GM18907 (cell line): ENCODE measurements at regions not wholly inside any gene's neighbourhood (a gene's known extent, or its start where the extent isn't known, plus 50 kb on each side); places are given as distances from the start of the nearest gene placed in this dataset.

ENCODE experiments used
- ATAC-seq: cut with Tn5 transposase; IDR thresholded peaks from one replicate; pipeline ENCODE4 v1.9.1; 2021; ENCODE audit warnings: mild to moderate bottlenecking, moderate library complexity; ENCODE audit not compliant: unreplicated experiment

GRCh38 chr10:58932577-58933314 lies 243.7 kb upstream of the PHYHIPL start:
- ATAC-seq = no peak

- ATAC-seq = no peak
These were observed 240.1 kb upstream of the PHYHIPL start for GRCh38 chr10:58936364-58936763.

DNA sequence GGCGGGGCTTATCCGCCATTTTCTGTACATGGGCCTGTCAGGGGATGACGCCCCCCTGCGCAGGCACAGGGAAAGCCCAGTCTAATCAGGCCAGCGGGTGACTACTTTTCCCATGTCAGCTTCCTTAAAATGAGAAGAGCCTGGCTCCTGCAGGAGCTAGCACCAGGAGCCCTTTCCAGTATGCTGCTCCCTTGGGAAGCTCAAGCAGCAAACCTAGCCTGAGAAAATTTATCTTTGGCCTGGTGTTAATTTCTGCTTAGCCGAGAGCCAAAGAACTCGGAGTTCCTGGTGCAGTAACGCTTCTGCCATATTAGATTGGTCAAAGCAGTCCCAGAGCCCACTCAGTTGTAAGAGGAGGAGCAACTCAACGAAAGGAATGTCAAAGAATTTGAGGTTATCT lies 239.0 kb upstream of the PHYHIPL start:
- no peak for ATAC-seq

DNA sequence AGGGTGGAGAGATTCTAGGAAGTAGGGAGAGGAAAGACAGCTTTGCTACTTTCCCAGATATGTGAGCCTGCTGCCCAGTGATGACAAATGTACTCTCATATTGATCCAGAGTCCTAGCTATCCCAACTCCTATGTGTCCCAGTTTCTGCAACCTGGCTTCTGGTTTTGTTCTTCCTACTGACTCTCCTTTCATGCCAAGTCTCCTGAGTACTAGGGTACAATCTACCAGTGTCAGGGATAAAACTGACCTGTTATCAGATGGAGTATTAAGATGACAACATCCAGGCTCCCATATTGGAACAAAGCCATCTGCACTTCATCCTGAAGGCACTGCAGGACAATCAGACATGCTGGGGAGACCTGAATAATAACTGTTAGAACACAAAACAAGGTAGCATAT lies 233.7 kb upstream of the PHYHIPL start:
- ATAC-seq = no peak

GRCh38 chr10:58943256-58943890 lies 233.1 kb upstream of the PHYHIPL start:
- no peak for ATAC-seq

DNA sequence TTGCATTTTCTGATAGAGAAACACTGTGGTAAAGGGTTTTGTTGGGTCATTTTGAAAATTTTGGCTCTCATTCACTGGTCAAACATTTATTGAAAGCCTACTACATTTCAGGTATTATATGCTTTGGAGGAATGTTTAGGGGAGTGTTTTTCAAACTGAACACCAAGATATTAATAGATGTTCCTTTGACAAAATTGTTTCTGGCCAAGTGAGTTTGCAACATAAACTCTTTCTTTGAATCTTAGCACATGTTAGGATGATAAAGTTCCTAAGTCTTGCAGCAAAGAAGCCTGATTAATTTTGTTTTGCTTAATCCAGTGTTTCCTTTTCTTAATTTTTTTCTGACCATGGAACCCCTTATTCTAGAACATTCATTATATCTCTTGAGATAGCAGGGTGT lies 232.5 kb upstream of the PHYHIPL start:
- ATAC-seq = no peak

- ATAC-seq = no peak
These were observed 228.1 kb upstream of the PHYHIPL start for GRCh38 chr10:58948303-58948702.

- ATAC-seq = no peak
These were observed 225.8 kb upstream of the PHYHIPL start for GRCh38 chr10:58950618-58951017.

DNA sequence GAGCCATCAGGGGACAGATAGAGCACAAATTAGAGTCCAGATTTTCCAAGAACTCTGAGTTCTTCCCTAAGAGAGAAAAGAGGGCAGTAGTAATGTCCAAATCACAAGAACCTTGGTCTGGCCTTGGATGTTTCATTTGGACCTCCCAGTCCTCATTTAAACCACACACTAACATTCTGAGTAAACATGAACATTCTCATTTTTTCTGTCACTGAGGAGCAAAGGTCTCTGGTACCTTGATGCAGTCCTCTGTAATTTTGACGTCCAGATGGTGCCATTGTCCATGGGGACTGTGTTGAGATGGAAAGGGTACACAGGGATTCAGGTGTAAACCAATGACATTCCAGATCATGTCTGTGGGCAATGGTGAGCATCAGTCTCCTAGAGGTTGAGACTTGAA lies 225.4 kb upstream of the PHYHIPL start:
- no peak for ATAC-seq

DNA sequence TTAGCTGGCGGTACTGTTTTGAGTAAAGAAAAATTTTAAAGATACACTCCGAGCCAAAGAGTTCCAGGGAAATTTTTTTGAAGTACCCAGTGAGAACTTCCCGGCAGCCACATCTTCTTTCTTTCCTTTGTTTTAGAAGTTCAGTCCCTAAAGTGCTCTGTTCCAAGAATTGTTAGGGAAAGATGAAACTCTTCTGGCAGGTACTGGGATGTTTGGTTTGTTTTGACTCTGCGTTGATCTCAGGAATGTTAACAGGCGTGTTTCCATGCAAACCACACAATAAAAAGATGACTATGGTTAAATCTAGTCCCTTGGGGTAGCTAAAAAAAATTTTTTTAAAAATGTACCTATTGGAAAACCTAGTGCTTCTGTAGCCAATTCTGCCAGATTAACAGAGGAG lies 224.7 kb upstream of the PHYHIPL start:
- ATAC-seq = no peak

DNA sequence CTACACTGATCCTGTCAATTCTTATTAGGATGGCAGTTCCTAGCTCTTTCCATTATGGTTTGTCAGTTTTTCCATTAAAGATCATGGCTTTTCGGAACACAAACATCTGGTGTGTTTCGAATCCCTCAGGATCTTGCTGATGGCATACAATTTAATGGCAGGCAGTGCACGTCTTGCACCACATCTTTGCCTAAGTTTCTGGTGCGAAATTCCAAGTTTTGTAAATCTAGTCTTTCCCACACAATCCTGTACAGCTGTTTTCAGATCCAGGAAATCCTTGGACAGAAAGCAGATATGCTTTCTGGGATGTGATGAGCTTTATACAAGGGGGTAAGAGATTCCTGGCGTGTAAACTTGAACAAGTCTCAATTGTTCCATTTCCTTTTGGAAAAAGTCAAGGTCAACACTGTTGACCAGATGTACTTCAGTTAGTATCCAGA lies 224.3 kb upstream of the PHYHIPL start:
- ATAC-seq = no peak

DNA sequence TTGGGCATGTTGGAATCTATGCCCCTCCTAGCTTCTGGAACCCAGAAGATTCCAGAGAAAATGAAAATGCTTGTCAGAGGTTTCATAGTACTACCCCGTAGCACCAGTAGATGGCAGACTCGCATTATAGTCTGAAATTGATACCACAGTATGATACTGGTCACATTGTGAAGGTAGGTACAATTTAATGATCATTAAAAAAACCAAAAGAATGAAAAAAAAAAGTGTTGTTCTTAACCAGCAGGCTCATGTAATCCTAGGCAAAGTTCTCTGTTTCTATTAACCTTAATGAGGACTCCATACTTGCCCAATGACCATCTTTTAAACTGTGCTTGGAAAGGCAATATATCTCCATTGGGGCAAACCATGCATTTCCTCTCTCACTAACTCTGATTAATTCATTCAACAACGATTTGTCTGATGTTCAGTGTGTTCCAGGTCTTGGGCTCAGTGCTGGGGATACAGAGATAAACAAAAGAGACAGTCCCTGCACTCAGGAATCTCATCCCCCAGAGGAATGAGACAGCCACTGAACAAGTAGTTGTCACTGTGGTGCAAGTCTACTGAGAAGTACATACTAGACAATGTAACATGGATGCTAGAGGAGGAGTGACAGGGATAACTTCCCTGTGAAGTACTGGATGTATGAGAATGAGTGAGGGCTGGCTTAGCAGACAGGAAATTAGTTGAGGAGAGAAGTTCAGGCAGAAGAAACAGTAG lies 223.5 kb upstream of the PHYHIPL start:
- peak; percentile 81 for ATAC-seq

DNA sequence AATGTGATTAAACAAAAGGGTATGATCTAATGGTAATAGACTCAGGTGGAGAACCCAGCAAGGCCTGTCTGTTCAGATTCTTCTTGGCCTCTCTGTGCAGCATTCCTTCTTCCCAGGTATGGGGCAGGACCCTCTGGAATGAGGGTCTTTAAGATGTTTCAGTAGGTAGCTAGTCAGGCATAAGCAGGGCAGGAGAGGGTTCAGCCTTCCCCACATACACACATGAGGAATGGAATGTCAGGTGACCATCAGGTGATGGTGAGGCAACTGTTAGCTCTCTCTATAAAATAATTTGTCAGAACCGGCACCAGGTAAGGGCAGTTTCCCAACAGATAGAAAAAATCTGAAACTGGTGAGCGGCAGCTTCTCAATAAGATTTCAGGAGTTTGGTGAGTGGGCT lies 222.3 kb upstream of the PHYHIPL start:
- no peak for ATAC-seq

DNA sequence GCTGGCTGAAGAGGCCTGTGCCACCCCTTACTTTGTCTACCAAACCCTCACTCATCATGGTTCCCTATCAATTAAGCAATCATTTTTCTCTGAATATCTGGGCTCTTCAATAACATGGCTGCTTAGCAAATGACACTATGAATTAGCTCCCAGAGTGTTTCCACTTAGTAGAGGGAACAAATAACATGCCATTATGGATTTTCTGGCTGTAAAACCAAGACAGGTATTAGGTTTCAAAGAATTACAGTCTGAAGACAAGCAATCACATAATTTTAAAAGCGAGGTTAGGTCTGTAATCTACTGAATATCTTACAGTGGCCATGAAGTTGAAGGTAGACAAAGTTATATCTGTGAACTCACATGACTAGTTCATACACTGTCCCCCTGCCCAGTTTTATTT lies 220.8 kb upstream of the PHYHIPL start:
- ATAC-seq = no peak

DNA sequence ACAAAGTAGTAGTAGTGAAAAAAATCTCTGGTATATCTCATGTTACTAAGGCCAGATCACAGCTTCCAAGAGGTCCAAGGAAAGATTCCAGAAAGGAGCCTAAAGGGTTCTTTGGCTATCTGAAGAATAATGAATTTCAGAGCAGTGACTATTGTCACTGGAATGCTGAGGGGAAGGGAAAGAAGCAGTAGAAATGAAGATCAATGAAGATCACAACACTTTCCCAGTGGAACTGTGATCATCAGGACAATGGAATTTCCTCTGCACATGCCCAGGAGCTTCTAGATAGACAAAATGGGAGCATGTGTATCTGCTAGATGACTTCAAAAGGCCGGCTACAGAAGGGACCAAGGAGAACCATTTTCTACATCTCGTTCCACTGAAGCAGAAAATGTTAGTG lies 219.5 kb upstream of the PHYHIPL start:
- no peak for ATAC-seq

DNA sequence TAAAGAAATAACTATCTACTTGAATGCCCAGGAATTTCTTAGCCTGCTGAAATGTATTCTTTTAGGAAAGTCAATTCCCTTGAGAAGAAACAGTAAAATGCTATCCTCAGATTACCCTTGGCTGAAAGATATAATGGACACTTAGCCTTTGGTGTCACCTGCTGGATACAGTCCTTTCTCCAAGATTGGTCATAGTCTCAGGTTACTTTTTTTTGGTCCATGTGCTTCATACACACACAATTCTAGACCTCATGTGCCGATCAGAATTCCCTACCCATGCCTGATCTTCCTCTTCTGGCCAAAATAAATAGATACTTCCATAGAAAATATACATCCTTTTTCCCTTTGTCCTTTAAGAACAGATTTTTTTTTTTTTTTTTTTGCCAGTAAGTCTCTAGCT lies 218.9 kb upstream of the PHYHIPL start:
- no peak for ATAC-seq

DNA sequence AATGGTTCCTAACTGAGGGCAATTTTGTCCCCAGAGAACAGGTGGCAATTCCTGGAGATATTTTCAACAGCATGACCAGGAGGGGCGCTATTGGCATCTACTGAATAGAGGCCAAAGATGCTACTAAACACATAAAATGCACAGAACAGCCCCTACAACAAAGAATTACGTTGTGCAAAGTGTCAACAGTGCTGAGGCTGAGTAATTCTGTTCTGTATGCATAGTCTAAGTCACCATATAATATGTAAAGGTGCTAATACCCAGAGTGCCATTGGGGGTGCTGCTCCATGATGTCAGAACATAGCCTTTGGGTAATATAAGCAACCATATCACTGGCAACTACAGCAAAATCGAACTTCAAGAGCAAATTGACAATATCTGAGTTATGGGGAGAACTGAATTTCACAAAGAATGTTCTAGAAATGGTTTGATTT lies 213.3 kb upstream of the PHYHIPL start:
- ATAC-seq = no peak

DNA sequence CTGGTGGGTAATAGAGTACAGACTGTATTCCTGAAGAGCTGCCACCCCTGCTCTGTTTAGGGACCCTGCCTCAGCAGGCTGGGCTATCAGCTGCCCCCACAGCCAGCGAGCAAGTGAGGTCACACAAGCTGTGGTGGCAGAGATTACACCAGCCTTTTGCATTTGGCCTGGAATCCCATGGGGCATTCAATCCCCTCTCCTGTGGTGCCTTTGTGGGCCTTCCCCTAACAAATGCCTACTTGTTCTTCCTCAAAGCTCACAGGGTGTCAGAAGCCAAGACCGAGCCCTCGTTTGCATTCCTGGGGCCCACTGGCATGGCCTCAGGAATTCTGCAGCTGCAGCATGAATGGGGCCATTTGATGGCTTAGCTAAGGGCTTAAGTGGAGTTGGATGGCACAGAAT lies 212.7 kb upstream of the PHYHIPL start:
- ATAC-seq = no peak

DNA sequence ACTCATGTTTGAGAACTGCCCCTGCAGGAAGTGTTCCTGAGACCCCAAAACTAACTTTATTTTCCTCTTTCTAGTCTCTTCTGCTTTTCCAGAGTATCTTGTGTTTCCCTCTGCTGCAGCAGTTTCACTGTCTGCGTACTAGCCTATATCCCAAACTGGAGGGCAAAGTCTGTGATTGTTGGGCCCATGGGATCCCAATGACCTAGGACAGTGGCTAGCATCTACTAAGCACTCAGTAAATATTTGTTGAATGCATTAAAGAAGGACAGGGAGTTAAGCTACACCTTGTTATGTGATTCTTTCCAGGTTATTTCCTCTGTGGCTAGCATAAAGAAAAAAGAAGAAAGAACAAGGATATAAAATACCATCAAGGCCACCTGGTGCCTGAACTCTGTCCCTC lies 210.6 kb upstream of the PHYHIPL start:
- no peak for ATAC-seq

DNA sequence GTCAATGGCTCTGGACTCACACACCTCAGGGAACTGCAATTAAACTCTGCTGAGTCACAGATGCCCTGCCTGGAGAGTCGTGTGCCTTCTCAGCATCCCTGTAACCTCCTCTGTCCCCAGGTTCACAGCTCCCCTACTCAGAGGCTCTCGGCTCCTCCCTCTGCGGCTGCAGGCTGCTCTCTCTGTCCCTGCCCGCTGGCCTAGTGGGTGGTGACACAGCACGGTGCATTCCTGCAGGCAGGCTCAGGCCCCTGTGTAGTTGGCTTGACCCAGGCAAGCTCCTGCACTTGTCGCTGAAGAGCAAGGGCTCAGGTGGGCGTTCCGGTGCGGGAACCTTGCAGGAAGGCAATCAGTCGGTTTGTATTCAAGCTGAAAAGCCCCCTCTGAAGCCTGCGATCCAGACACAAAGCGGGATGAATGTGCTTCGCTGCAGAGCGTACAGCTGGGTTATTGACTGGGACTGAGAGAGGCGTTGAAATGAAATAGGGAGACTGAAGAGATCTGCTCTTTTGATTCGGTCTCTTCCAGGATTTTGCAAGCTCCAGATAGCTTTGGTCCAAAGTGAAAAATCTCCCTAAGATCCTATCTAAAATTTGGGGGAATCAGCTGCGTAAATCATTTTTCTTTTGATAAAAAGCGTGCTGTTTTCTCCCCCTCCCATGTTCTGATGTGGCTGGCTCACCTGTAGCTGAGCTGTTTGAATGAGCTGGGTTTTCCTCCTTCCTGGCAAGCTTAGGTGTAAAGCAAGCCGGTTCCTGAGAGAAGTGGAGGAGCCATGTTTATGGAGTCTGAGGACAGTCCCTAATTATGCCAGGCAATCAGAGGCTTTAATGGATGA lies 208.7 kb upstream of the PHYHIPL start:
- ATAC-seq = peak; percentile 52

GRCh38 chr10:58968389-58968755 lies 208.1 kb upstream of the PHYHIPL start:
- no peak for ATAC-seq
